CD4-positive, alpha-beta T cell treated with Interleukin-10 for 1 hour (primary cell): ENCODE measurements at regions not wholly inside any gene's neighbourhood (a gene's known extent, or its start where the extent isn't known, plus 50 kb on each side); places are given as distances from the start of the nearest gene placed in this dataset.

Source experiments
- DNase-seq: peaks from one replicate; pipeline ENCODE4 v3.0.0-alpha.2; 2020

DNA sequence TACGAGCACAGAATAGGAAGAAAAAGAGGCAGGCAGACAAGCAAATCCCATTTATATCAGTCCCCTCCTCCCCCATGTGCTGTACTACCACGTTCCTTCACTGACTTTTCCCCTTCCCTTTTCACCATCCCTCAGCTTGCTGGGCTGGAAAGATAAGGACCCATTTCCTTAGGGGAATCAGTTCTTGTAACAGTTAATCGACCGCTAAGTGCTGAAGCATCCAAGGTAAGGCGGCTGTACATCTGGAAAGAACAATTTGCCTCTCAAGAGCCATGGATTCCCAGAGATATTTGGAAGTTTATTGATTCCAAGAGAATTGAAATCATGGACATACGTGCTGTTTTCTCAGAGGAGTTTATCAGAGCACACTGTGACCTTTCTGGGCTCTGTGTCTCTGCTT lies 1688.0 kb downstream of the STIM2 start:
- DNase-seq: no peak

DNA sequence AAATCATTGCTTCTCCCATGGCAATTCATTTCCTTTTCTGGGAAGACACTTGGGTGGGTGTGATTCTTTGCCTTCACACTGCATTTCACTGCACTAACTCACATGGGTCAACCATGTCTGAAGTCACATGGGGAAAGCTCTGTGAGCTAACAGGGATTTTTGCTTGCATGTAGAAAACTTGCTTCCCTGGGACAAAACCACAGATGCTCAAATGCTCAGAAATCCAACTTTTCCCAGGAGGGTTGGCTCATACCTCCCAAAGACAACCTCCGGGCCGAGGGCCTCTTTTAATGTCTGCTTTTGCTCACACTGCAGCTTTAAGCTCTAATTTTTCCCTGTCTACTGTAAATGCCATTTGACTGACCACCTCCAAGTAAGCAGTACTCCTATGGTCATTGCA lies 1695.2 kb downstream of the STIM2 start:
- DNase-seq: no peak

- no peak for DNase-seq
Observed at GRCh38 chr4:28557755-28558154, 1697.1 kb downstream of the STIM2 start.

DNA sequence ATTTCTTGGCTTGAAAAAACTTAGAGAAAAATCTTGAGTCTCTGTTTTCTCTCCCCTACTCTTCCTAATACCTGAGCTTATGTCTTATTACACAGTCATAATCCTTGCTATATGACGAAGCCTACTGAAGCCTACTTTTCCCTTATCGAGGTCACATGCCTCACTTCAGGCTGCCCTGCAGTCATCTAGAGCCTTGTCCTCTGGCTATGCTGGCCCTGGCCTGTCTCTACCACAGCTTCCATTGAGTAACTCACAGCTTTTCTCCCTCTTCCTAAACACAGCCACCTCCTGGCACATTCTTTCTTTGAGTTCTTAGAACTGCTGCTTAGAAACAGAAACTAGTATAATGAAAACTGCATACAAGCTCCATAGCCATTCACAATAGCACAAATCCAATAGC lies 1698.3 kb downstream of the STIM2 start:
- DNase-seq: no peak

GRCh38 chr4:28562913-28563312 lies 1702.3 kb downstream of the STIM2 start:
- DNase-seq: no peak

GRCh38 chr4:28565396-28565795 lies 1704.8 kb downstream of the STIM2 start:
- no peak for DNase-seq

DNA sequence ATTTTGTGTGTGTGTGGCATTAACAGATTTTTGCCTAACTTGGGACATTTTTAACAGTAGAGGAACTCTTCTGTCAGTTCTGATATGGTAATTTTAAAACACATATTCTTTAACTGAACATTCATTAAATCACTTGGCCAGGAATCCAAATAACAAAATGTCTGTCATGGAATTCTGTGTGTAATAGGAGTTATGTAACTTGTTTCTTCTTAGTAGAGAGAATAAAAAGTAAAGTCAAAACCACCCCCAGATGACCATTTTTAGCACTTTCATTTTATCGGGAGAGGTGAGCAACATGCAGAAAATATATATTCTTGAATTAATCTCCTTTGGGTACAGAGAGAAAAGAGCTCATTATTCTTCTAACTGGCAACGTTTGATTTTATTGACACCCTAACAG lies 1740.3 kb downstream of the STIM2 start:
- no peak for DNase-seq

GRCh38 chr4:28621591-28621990 lies 1761.0 kb downstream of the STIM2 start:
- no peak for DNase-seq

GRCh38 chr4:28636971-28637370 lies 1776.3 kb downstream of the STIM2 start:
- no peak for DNase-seq

DNA sequence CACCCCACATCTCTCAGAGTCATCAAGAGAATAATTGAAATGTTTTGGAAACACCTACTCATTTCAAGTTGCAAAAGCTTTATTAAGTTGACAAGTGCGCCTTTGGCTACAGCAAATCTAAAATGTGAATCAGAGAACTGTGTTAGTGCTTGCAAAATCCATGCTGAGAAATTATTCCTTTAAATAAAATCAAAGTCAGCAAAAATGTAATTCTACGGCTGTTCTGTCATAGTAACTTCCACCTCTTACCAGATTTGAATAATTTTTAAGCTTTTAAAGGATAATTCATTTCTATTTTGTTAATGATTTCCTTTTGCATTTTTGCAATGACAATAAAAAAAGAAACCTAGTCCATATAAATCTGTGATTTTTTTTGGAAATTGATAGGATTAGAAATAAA lies 1779.1 kb downstream of the STIM2 start:
- DNase-seq: no peak

DNA sequence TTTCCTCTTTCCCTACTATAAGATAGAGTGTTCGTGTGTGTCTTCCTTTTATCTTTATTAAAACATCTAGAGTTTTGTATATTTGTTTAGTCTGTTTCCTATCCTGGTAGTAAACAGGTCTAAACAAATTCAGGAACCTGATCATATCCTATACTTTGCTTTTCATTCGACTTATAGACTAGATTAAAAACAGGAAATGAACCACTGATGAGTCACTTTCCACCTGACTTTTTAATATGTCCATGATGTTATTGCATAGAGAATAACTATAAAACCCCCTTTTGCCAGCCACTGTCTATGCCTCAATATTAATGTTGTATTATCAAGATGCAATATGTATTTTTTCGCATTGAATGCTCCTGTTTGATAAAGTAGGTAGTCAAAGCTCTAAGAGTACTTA lies 1794.0 kb downstream of the STIM2 start:
- no peak for DNase-seq

DNA sequence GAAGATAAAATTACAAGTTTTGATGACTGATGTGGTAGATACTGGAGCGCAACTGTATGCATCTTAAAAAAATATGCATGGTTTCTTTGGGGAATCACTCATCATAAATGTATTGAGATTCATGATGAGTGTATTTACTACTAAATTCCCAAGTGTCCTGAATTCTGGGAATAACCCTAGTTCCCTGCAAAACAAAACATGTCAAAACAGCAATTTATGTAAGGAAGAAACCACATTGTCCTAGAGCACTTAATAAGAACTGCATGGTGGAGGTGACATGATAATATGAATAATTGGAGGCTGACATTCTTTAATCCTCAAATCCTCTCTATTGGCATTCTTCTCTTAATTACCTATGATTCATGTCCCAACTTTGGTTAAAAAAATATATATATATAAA lies 1804.7 kb downstream of the STIM2 start:
- DNase-seq: no peak

- no peak for DNase-seq
Observed at GRCh38 chr4:28675582-28675981, 1814.9 kb downstream of the STIM2 start.

DNA sequence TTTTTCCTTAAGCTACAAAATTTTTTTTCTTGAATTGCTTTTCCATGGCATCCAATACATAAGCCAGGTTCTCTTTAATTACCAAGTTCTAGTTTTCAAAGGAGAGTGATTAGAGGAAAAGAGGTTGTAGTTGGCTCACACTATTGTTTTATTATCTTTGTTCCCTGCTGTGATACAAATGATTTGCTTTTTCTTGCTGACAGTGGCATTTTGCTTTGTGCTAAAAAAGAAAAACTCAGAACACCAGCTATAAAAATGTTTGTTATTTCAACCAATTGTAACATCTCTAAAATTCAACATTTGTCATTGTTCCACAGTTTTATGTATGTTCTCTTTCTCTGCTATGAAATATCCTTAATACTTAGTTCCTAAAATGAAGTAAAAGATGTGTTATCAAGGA lies 1817.2 kb downstream of the STIM2 start:
- DNase-seq: no peak

- DNase-seq: no peak
Observed at GRCh38 chr4:28682847-28683246, 1822.2 kb downstream of the STIM2 start.

GRCh38 chr4:28686618-28687017 lies 1826.0 kb downstream of the STIM2 start:
- no peak for DNase-seq

- no peak for DNase-seq
Observed at GRCh38 chr4:28690890-28691289, 1830.2 kb downstream of the STIM2 start.

- DNase-seq: no peak
Observed at GRCh38 chr4:28702571-28702970, 1841.9 kb downstream of the STIM2 start.

GRCh38 chr4:28709891-28710290 lies 1849.2 kb downstream of the STIM2 start:
- no peak for DNase-seq

- DNase-seq: no peak
Observed at GRCh38 chr4:28723371-28723770, 1862.7 kb downstream of the STIM2 start.

DNA sequence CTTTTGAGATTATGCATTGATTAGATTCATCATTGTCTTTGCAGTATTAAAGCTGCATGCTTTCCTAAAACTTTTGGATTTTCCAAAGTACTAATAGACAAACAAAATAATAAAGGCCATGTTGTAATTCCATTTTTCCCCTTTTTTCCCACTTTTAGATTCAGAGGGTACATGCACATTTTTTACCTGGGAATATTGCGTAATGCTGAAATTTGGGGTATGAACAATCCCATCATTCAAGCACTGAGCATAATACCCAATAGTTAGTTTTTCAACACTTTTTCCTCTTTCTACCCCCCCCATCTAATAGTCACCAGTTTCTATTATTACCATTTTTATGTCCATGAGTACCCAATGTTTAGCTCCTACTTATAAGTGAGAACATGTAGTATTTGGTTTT lies 1863.6 kb downstream of the STIM2 start:
- DNase-seq: no peak

- DNase-seq: no peak
Observed at GRCh38 chr4:28730304-28730703, 1869.7 kb downstream of the STIM2 start.

DNA sequence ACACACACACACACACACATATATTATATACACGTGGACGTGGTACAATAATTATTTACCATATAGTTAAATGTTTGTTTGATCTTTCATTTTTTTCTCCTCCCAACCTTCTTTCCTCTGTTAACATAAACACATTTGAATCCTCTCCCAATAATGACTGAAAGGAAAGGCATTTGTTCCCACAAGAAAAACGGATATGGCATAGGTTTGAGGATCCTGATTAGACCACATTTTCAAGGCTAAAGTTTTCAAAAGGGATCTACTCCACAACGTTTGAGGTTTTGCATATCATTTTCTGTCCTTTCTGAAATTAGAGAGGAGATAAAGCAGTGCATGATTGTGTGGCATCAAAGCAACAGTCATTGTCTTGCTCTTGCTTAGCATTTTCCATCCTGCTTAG lies 1883.4 kb downstream of the STIM2 start:
- no peak for DNase-seq

GRCh38 chr4:28754376-28754775 lies 1893.7 kb downstream of the STIM2 start:
- DNase-seq: no peak

- no peak for DNase-seq
Observed at GRCh38 chr4:28755081-28755480, 1894.4 kb downstream of the STIM2 start.

DNA sequence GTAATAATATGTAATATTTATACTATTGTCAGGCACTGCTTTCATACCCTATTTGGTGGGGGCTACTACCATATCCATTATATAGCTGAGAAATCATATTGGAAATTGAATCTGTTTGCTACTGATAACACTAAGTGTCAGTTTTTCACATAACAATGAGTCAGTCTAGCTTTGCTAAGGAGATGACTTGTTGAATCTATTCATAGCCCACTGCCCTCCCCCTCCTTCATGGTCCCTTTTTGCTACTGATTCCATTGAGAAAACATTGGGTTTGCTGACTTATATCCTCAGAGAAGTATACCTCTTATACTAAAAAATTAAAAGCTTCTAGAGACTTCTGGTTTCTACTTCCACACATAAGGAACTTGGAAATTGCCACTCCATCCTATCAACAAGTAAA lies 1898.4 kb downstream of the STIM2 start:
- no peak for DNase-seq
